ENCODE measurements at regions not wholly inside any gene's neighbourhood (a gene's known extent, or its start where the extent isn't known, plus 50 kb on each side); places are given as distances from the start of the nearest gene placed in this dataset.

GRCh38 chr5:53335115-53335514 is 145.3 kb upstream of the FST start:
- no peak for DNase-seq

GRCh38 chr5:53337827-53338226 is 142.6 kb upstream of the FST start:
- DNase-seq = no peak

DNA sequence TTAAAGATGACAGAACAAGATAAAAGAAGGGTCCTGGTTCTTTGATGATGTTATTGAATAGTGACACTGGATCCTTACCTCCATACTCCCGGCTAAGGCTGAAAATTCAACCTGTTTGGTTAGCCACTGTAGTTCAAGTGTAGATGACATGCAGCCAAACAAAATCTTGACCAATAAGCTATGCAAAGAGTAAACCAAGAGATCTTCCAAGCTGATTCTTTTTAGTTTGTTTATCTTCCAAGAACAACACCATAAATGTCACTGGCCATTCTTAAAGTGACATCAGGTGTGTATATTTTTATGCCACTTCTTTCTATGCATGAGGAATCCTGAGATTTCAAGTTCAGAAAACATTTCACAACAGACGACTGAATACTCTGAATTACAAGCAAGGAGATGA is 141.5 kb upstream of the FST start:
- no peak for DNase-seq

GRCh38 chr5:53339962-53340540 is 140.4 kb upstream of the FST start:
- DNase-seq = no peak

- no peak for DNase-seq
Measured at GRCh38 chr5:53340956-53341750, 139.3 kb upstream of the FST start.

- no peak for DNase-seq
Measured at GRCh38 chr5:53342236-53342635, 138.2 kb upstream of the FST start.

GRCh38 chr5:53343187-53343586 is 137.2 kb upstream of the FST start:
- DNase-seq = peak; percentile 63

DNA sequence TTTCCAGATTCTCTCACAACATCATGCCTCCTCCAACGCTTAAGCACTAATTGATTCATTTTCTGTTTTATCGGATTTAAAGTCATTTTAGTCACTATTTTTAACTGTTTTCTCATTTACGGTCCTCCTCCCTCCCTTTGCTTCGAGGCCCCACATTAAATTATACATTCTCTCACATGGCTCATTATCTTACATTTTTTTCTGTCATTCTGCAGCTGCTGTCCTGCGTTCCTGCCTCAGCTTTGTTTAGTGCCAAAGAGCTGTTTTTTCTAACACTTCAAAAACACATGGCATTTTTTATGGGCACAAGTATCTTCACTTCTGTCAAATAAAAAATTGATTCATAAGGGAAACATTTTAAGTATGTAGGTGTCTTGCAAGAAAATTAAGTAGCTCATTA is 130.1 kb upstream of the FST start:
- DNase-seq = no peak

DNA sequence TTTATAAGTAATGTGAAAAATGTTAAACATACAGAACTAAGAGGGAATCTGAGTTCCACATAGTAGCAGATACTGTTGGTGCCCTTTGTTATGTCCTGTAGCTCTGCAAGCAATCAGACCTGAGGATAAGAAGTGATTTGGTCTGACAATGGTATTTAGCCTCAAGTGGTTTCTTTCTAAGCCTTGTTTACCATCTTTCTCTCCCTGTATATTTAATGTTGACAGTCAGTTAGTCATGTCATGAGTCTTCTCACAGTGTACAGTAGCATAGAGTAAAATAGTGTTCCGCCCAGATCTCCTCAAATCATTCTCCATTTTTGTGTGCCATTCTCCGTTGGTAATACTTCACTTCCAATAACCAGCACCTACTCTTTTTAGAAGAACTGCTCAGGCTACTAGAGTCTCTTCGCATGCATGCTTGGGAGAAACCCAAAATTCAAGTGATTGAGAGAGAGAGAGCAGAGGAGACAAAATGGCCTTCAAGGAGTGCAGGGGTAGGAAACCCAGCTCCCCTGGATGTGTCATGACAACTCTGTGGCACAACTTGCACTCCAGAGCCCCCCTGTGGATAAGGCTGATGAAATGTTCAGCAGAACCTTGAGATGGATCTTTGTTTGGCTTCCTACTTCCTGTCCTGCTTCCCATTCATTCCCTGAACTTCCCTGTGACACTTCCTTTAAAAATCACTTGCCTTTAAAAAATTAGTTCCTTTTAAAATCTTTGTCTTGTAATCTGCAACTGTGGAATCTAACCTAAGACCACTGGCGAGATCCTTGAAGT is 129.2 kb upstream of the FST start:
- no peak for DNase-seq

DNA sequence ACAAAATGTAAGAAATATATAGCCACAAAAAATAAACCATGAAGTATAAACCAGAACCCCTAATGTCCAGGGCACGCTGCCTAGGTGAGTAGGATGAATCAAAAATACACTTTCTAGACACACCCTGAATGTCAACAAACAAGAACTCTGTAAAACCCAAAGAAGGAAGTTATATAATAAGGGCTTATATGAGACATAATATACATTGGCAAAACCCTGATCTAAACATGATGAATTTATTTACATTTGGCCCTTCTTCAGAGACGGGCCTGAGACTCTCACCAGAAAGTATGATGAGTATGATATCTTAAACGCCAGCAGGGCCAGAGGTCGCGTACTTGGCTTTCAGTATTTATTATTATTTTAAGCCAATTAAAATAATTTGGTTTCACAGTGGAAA is 125.1 kb upstream of the FST start:
- no peak for DNase-seq

GRCh38 chr5:53355931-53356330 is 124.5 kb upstream of the FST start:
- DNase-seq = no peak

DNA sequence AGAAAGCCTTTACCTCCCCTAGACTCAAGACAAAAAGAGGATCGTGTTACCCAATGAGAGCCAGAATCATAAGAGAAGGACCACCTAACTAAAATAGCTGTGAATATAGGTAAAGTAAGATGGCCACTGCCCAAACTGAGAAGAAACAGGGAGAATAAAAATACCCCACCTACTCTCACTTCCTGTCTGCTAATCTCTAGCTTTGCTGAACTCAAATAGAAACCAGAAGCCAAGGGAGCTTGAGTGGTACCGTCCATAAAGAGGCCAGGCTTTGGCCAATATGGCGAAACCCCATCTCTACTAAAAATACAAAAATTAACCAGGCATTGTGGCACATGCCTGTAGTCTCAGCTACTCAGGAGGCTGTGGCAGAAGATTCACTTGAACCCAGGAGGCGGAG is 123.0 kb upstream of the FST start:
- no peak for DNase-seq

DNA sequence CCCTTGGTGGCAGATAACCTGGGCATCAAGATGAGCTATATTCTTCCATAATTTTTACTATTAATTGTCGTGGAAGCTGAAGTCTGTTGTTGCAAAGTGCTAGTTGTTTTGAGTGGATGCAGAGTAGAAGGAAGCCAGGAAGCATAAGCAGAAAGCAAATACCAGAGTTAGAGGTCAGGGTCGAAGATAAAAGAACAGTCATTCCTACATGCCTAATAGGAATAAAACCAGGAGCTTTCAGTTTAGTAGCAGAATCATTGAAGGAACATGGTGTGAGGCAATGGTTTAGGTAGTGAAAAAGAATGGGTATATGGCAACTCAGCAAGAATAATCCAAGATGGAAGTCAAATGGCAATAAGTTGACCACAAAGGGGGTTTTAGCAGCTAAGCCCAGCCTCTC is 121.6 kb upstream of the FST start:
- DNase-seq = no peak

DNA sequence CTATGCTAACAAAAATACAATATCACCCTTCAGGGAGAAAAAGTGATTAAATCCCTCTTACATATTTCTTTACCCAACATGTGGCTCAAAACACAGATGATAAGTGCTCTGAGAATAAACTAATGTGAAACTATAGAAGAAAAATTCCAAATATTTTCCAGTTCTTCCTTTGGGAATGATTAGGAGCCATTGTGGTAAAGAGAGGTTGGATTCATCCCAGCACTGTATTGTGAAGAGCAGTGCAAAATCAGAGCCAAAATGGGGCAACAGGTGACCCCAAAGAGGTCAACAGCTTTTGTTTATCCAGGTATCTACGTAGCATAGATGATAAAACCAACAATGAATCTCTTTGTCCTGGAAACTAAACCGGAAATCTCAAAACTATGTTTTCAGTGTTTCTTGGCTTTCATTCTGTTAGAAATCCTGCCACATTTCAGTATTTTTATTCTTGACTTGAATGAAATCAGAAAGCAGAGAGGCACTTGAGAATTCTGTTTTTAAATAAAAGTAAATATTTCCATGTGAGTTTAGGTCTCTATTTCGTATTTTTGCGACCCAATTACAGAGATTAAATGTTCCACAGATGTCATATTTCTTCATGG is 120.4 kb upstream of the FST start:
- no peak for DNase-seq

GRCh38 chr5:53360811-53361210 is 119.6 kb upstream of the FST start:
- no peak for DNase-seq

- no peak for DNase-seq
Measured at GRCh38 chr5:53361708-53362107, 118.7 kb upstream of the FST start.

DNA sequence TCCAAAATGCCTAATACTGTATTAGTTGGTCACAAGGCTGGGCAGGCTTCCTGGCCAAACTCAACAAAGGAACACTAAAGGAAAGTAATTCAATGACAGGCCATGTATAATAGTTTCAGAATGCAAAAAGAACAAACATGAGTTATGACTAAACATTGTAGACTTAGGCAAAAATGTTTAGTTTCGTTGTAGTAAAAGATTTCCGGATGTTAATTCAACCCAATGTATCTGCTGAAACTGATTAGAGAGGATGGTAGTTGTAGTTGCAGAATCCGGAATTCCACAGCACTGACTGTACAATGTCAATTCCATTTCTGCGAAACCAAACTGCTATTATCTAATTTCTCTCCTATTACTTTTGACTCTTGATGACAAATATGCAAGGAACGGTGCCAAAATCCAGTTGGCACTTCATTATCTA is 117.9 kb upstream of the FST start:
- no peak for DNase-seq

GRCh38 chr5:53364061-53364460 is 116.4 kb upstream of the FST start:
- no peak for DNase-seq

DNA sequence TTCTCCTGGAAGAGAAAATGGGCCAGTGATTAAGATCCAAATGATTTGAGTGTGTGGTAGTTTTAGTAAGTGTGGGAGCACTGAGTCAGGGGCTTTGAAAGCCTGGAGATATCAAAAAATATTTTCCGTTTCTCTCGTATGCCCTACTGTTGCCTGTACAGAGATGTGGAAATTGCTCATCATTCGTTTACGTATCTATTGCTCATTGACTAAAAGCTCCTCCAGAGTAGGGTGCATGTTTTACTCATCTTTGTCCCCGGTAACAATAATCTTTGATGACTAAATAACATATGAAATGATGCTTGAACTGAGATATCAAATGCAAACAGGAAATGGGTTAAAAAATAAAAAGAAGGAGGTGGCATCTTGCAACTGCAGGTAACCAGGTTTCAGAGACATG is 114.2 kb upstream of the FST start:
- no peak for DNase-seq

DNA sequence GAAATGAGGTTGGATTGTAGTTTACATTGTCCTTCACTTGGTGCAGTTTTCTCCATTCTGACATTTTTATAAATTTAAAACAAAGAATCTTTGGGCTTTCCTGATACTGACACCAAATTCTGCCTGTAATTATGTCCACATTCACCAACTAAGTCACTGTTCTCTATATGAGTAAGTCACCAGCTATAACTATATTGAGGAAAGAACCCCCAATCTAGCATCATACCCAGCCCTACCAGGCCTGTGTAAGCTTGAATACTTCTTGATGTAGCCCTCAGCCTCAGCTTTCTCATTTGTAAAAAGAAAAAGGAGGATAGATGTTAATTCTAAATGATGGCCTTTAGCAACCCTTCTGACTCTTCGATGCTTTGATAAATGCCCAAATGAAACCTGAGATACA is 112.7 kb upstream of the FST start:
- no peak for DNase-seq

DNA sequence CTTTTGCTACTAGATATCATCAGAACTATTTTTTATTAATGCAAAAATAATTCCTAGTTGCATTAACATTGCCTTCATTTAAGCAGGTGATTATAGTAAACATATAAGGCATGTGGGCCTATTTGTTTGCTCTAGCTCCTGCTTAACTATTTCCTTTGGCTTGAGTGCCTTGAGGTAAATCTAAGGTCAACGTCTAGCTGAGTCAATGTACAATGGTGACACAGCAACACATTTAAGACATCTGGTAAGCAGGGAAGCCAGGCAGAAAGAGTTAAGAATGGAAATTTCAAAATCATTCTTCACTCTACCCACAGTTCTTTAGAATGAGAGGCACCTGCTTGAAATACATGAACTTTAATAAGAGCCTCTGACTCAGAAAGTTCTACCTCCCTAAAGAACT is 111.9 kb upstream of the FST start:
- no peak for DNase-seq

DNA sequence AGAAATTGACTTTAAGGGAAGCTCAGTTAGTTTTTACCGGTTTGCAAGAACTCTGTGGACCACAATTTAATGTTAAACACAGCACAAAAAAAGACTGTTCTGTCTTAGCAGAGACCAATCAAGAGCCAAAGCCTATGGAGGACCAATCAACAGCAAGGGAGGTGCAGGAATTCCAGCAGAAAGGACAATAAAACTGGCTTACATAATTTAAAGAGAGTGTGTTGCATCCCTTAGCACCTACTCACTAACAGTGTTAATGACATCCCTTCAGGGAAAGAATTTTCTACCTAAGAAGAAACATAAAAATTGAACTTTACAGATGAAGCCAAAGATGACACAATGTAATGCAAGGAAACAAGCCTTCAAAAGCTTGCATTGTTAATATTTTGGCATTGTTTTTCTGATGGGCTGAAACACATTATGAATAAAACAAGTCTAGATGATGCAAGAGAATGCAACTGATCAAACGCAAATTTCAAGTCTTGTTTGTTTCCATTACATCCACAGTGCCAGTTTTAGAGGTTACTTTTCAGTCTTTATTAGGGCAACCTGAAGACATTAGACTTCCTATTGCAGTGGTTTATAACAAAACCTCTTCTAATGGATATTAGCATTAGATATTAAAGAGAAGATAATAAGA is 111.3 kb upstream of the FST start:
- DNase-seq = no peak

- no peak for DNase-seq
Measured at GRCh38 chr5:53369681-53370080, 110.7 kb upstream of the FST start.

Data from NCI-H446 treated with DMSO at 0.1 percent for 48 hours (cell line).